GM23248 (cell line): ENCODE measurements at regions not wholly inside any gene's neighbourhood (a gene's known extent, or its start where the extent isn't known, plus 50 kb on each side); places are given as distances from the start of the nearest gene placed in this dataset.
"Not testable (repeated sequence)": the region's sequence is repeated elsewhere in the genome, so short reads cannot be mapped to it uniquely, and the experiment has no call there.

Experiments used
- DNase-seq: peaks from one replicate; pipeline ENCODE4 v3.0.0-alpha.2; 2015
- H2AFZ ChIP-seq: fragments of 200-600 bp; sonication (generic); 2 replicates; pipeline ENCODE4 v1.6.1; 2016; ENCODE audit warnings: antibody characterized with exemption
- H3F3A ChIP-seq: fragments of 200-600 bp; sonication (generic); 2 replicates; pipeline ENCODE4 v1.6.1; 2016; ENCODE audit warnings: mild to moderate bottlenecking, antibody characterized with exemption, mixed run types; ENCODE audit not compliant: insufficient read depth
- H3K27ac ChIP-seq: fragments of 200-600 bp; sonication (generic); 2 replicates; pipeline ENCODE4 v1.5.1; 2016; ENCODE audit warnings: mild to moderate bottlenecking
- H3K27me3 ChIP-seq: fragments of 200-600 bp; sonication (generic); replicated peaks from 2 replicates; pipeline ENCODE4 v1.6.1; 2016; ENCODE audit warnings: mild to moderate bottlenecking; ENCODE audit not compliant: insufficient read depth
- H3K36me3 ChIP-seq: fragments of 200-600 bp; sonication (generic); 2 replicates; pipeline ENCODE4 v1.6.1; 2016; ENCODE audit warnings: low read depth, mild to moderate bottlenecking
- H3K4me1 ChIP-seq: fragments of 200-600 bp; sonication (generic); 2 replicates; pipeline ENCODE4 v1.6.1; 2016; ENCODE audit warnings: mild to moderate bottlenecking; ENCODE audit not compliant: insufficient read depth
- H3K4me2 ChIP-seq: fragments of 200-600 bp; sonication (generic); one replicate; pipeline ENCODE4 v1.6.1; 2016; ENCODE audit warnings: mild to moderate bottlenecking; ENCODE audit not compliant: unreplicated experiment
- H3K4me3 ChIP-seq: fragments of 200-600 bp; sonication (generic); 2 replicates; pipeline ENCODE4 v1.5.1; 2016; ENCODE audit warnings: mild to moderate bottlenecking
- H3K79me2 ChIP-seq: fragments of 200-600 bp; sonication (generic); 2 replicates; pipeline ENCODE4 v1.6.1; 2016; ENCODE audit warnings: mild to moderate bottlenecking; ENCODE audit not compliant: insufficient read depth
- H3K9ac ChIP-seq: fragments of 200-600 bp; sonication (generic); 2 replicates; pipeline ENCODE4 v1.6.1; 2016; ENCODE audit warnings: mild to moderate bottlenecking
- H3K9me2 ChIP-seq: fragments of 200-600 bp; sonication (generic); 2 replicates; pipeline ENCODE4 v1.6.1; 2016; ENCODE audit warnings: mixed run types, mild to moderate bottlenecking, moderate library complexity; ENCODE audit not compliant: insufficient read depth
- H3K9me3 ChIP-seq: fragments of 200-600 bp; sonication (generic); one replicate; pipeline ENCODE4 v1.6.1; 2017; ENCODE audit warnings: low read depth
- H4K20me1 ChIP-seq: fragments of 200-600 bp; sonication (generic); 2 replicates; pipeline ENCODE4 v1.6.0; 2016; ENCODE audit not compliant: insufficient read depth
- EZH2 ChIP-seq: fragments of 200-600 bp; sonication (generic); IDR thresholded peaks from 2 replicates; pipeline ENCODE4 v1.6.1; 2018; ENCODE audit warnings: antibody characterized with exemption, mild to moderate bottlenecking; ENCODE audit not compliant: insufficient read depth, poor library complexity, severe bottlenecking
- EZH2phosphoT487 ChIP-seq: fragments of 200-600 bp; sonication (generic); IDR thresholded peaks from 2 replicates; pipeline ENCODE4 v1.6.1; 2018; ENCODE audit warnings: antibody characterized with exemption, moderate library complexity, mild to moderate bottlenecking, low read depth; ENCODE audit not compliant: insufficient read depth
- WGBS, 2 experiments: methylation state at CpG; one replicate each; pipeline ENCODE4 v1.1.6; 2015 to 2017; ENCODE audit warnings: low lambda C conversion rate in 2 of 2, low coverage in 1 of 2; ENCODE audit errors: missing lambda C conversion rate in 2 of 2; 5-methylcytosine and 5-hydroxymethylcytosine counted together
- in situ Hi-C: fragments of 300-500 bp; cut with MboI; formaldehyde crosslinking; loops from 2 replicates; pipeline ENCODE4 v1.15.0; 2020

DNA sequence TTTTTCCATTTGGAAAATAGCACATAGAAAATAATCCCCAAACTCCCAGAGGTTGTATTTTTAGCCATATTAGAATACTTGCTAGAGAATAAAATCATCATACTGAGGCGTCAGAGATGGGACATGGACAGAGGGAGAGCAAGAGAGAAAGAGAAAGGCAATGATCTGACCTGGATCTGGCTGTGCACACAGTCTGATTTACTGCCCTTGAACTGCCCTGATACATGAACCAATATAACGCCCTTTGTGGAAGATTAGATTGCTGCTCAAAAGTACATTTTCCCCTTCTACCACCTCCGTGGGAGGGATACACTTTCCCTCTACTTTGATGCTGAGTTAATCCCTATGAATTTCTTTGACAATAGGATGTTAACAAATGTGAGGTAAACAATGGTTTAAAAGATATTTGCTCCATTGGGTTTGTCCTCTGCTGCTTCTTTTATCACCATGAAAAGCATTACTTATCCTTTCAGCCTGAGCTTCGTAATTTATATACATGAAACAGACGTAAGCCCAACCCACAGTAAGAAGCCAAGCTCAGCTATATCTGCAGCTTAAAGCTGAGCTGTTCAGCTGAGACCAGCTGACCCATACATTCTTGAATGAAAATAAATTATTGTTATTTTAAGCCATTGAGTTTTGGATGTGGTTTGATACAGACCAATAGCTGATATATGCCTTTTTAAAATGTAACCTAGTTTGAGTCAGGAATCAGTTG is 1664.6 kb upstream of the CELF4 start:
- H4K20me1 ChIP-seq, result no peaks in the 10 kb centered on the region
- no peaks in the 10 kb centered on the region for H3K36me3 ChIP-seq
- no peaks in the 10 kb centered on the region for H3K27me3 ChIP-seq
- WGBS, 2 experiments, result 56 to 62% methylated on average over 5 of the region's 5 CpGs
- H3K4me1 ChIP-seq, result no peaks in the 10 kb centered on the region
- H3K9me3 ChIP-seq, result no peaks in the 10 kb centered on the region
- TF ChIP-seq EZH2 (no peak), EZH2phosphoT487 (no peak)
- no peak overlapping the region for H3K9ac ChIP-seq
- DNase-seq, result no peak
- in situ Hi-C loops, result no loop called here
- H2AFZ ChIP-seq, result no peak overlapping the region
- H3K4me3 ChIP-seq, result no peak overlapping the region
- no peak overlapping the region for H3K27ac ChIP-seq
- H3K79me2 ChIP-seq, result no peaks in the 10 kb centered on the region
- H3K4me2 ChIP-seq, result no peak overlapping the region
- no peaks in the 10 kb centered on the region for H3F3A ChIP-seq
- no peaks in the 10 kb centered on the region for H3K9me2 ChIP-seq

DNA sequence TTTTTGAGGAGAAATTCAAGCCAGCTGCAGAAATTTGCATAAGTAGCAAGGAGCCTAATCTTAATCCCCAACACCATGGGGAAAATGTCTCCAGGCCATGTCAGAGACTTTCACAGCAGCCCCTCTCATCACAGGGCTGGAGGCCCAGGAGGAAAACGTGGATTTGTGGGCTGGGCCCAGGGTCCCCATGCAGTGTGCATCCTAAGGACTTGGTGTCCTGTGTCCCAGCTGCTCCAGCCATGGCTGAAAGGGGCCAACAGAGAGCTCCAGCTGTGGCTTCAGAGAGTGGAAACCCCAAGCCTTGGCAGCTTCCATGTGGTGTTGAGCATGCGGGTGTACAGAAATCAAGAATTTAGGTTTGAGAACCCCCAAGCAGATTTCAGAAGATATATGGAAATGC is 1662.2 kb upstream of the CELF4 start:
- WGBS, 2 experiments, result 52% methylated on average over 2 of the region's 2 CpGs
- H4K20me1 ChIP-seq, H3K9ac ChIP-seq, H2AFZ ChIP-seq, H3K4me3 ChIP-seq, H3K4me2 ChIP-seq, H3K4me1 ChIP-seq, H3K9me3 ChIP-seq, H3K36me3 ChIP-seq, H3K79me2 ChIP-seq, DNase-seq, H3K27me3 ChIP-seq, H3K9me2 ChIP-seq, in situ Hi-C loops, H3K27ac ChIP-seq, H3F3A ChIP-seq: not testable (repeated sequence)

DNA sequence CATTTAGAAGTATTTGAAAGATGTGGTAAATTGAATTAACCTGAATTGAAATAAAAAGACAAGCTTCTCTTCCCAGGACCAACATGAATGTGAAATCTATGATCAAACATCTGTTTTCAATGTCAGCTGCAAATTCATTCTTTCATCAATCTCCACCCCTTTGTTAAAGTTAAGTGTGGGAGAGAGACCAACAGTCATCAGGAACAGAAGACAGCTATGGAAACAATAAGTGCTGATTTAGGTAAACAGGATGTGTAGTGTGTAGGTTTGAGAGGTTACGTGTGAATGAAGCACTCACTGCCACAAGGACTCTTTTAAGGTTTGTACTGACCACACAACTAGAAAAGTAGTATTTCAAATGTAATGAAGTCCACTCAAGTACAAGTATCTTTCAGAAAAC is 1659.8 kb upstream of the CELF4 start:
- in situ Hi-C loops, result no loop called here
- Histone ChIP-seq H4K20me1 (no peaks in the 10 kb centered on the region), H3K9me3 (no peaks in the 10 kb centered on the region), H2AFZ (no peak overlapping the region), H3K27me3 (no peaks in the 10 kb centered on the region), H3K36me3 (no peaks in the 10 kb centered on the region), H3K4me1 (no peaks in the 10 kb centered on the region), H3K4me3 (no peak overlapping the region), H3K4me2 (no peak overlapping the region), H3K9me2 (no peaks in the 10 kb centered on the region), H3K27ac (no peak overlapping the region), H3F3A (no peaks in the 10 kb centered on the region), H3K9ac (no peak overlapping the region), H3K79me2 (no peaks in the 10 kb centered on the region)
- no peak for DNase-seq
- WGBS, 2 experiments, result 72% methylated on average over 1 of the region's 1 CpG
- no peak for TF ChIP-seq EZH2
- TF ChIP-seq EZH2phosphoT487, result no peak

- no peaks in the 10 kb centered on the region for H3K36me3 ChIP-seq
- no peaks in the 10 kb centered on the region for H3K27me3 ChIP-seq
- no peak overlapping the region for H3K4me2 ChIP-seq
- H2AFZ ChIP-seq, result no peak overlapping the region
- H3K4me1 ChIP-seq, result no peaks in the 10 kb centered on the region
- no peak for DNase-seq
- H4K20me1 ChIP-seq, result no peaks in the 10 kb centered on the region
- H3K9ac ChIP-seq, result no peak overlapping the region
- no peak overlapping the region for H3K4me3 ChIP-seq
- 85 to 89% methylated on average over 1 of the region's 1 CpG for WGBS, 2 experiments
- no peaks in the 10 kb centered on the region for H3K79me2 ChIP-seq
- TF ChIP-seq EZH2 (no peak), EZH2phosphoT487 (no peak)
- H3K9me2 ChIP-seq, result no peaks in the 10 kb centered on the region
- H3K9me3 ChIP-seq, result no peaks in the 10 kb centered on the region
- no peaks in the 10 kb centered on the region for H3F3A ChIP-seq
- no peak overlapping the region for H3K27ac ChIP-seq
- in situ Hi-C loops, result no loop called here
Measured at GRCh38 chr18:39223283-39223682, 1657.7 kb upstream of the CELF4 start.

DNA sequence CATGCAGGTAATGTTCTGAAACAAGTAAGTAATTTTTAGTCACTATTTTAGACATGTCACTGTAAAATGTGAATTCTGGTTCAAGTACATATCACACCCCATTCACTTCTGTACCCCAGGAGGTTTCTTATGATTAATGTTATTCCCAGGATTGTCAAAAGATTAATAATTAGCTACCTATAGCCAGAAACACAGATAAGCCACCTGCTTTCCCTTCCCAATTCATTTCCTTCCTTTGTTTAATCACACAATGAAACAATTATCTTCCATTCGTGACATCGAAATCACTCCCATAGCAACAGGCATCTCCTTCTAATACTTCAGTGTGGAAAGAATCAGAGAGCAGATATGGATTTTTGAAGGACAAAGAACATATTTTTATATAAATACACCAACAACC is 1650.3 kb upstream of the CELF4 start:
- in situ Hi-C loops, result no loop called here
- WGBS, 2 experiments, result 24 to 31% methylated on average over 2 of the region's 2 CpGs
- TF ChIP-seq EZH2phosphoT487 (no peak), EZH2 (no peak)
- no peak overlapping the region for H3K27ac ChIP-seq
- H2AFZ ChIP-seq, result no peak overlapping the region
- H3K9me3 ChIP-seq, result no peaks in the 10 kb centered on the region
- H3F3A ChIP-seq, result no peaks in the 10 kb centered on the region
- no peak for DNase-seq
- no peaks in the 10 kb centered on the region for H3K27me3 ChIP-seq
- H3K9me2 ChIP-seq, result no peaks in the 10 kb centered on the region
- no peak overlapping the region for H3K9ac ChIP-seq
- H3K4me3 ChIP-seq, result no peak overlapping the region
- H4K20me1 ChIP-seq, result no peaks in the 10 kb centered on the region
- no peaks in the 10 kb centered on the region for H3K4me1 ChIP-seq
- no peaks in the 10 kb centered on the region for H3K79me2 ChIP-seq
- no peak overlapping the region for H3K4me2 ChIP-seq
- no peaks in the 10 kb centered on the region for H3K36me3 ChIP-seq
